ENCODE measurements at regions not wholly inside any gene's neighbourhood (a gene's known extent, or its start where the extent isn't known, plus 50 kb on each side); places are given as distances from the start of the nearest gene placed in this dataset.

DNA sequence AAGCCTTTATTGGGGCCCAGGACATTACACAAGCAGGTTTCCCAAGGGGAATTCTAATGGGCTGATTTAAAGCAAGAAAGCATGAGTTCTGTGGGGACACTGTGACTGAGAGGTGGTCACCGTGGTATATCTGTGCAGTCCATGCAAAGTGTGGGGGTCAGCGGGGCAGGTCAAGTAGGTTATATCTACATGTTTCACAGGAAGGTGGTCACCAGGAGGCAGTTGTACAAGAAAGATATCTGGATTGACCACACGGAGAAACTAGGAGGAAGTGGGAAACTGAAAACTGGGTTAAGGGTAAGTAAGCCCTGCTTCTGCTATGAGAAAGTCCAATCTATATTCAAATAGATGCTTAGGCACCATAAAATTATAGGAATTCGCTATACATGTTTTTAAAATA lies 77.8 kb upstream of the CNOT2 start:
- H3K4me3 ChIP-seq (ENCODE audit: low read depth, low read length) = no peak overlapping the region
- TF ChIP-seq, protein P1, sequence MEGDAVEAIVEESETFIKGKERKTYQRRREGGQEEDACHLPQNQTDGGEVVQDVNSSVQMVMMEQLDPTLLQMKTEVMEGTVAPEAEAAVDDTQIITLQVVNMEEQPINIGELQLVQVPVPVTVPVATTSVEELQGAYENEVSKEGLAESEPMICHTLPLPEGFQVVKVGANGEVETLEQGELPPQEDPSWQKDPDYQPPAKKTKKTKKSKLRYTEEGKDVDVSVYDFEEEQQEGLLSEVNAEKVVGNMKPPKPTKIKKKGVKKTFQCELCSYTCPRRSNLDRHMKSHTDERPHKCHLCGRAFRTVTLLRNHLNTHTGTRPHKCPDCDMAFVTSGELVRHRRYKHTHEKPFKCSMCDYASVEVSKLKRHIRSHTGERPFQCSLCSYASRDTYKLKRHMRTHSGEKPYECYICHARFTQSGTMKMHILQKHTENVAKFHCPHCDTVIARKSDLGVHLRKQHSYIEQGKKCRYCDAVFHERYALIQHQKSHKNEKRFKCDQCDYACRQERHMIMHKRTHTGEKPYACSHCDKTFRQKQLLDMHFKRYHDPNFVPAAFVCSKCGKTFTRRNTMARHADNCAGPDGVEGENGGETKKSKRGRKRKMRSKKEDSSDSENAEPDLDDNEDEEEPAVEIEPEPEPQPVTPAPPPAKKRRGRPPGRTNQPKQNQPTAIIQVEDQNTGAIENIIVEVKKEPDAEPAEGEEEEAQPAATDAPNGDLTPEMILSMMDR (IDR thresholded peaks at IDR 0.05; ENCODE audit: insufficient read depth, low read depth, low read length) = no peak
- DNase-seq (ENCODE audit: low read depth) = no peak

- TF ChIP-seq, protein P1 (IDR thresholded peaks at IDR 0.05; ENCODE audit: insufficient read depth, low read depth, low read length) = no peak
- no peak for DNase-seq (ENCODE audit: low read depth)
- no peak overlapping the region for H3K4me3 ChIP-seq (ENCODE audit: low read depth, low read length)
Observed at GRCh38 chr12:70176290-70176689, 66.9 kb upstream of the CNOT2 start.

DNA sequence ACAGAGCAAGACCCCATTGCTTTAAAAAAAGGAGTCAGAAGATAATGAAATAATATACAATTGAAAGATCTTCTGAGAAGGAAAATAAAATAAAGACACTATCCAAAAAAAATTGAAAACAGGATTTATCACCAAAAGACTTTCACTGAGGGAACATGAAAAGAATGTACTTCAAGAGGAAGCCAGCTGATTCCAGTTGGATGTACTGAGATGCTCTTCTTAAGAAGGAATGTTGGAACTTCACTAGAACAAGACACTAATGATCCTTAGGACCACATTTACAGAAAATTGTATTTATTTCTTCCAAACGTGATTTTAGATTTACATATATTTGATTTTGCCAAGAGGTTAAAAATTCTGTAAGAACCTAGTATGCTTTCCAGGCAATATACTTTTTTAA lies 65.6 kb upstream of the CNOT2 start:
- DNase-seq (ENCODE audit: low read depth) = no peak
- H3K4me3 ChIP-seq (ENCODE audit: low read depth, low read length) = no peak overlapping the region

DNA sequence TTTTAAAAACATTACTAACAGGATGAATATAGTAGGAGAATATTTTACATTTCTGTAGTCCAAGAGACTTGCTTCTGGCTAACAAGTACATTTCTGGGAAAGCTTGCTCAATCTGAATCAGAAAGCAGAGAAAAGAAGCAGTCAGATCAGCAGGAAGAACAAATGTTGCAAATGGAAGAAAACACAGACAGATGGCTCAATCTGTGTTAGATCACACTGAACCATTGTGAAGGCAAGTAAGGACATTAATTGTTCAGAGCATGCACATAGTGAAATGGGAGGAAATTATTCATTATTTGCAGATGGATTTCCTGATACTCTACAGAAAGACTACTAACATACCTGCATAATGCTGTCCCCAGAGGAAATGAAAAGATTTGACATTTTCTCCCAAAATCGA lies 65.2 kb upstream of the CNOT2 start:
- H3K4me3 ChIP-seq (ENCODE audit: low read depth, low read length) = no peak overlapping the region
- TF ChIP-seq, protein P1 (IDR thresholded peaks at IDR 0.05; ENCODE audit: insufficient read depth, low read depth, low read length) = no peak
- peak; percentile 5 for DNase-seq (ENCODE audit: low read depth)

More for the DNA sequence above, 65.6 kb upstream of the CNOT2 start:
- TF ChIP-seq, protein P1 (IDR thresholded peaks at IDR 0.05; ENCODE audit: insufficient read depth, low read depth, low read length) = no peak

DNA sequence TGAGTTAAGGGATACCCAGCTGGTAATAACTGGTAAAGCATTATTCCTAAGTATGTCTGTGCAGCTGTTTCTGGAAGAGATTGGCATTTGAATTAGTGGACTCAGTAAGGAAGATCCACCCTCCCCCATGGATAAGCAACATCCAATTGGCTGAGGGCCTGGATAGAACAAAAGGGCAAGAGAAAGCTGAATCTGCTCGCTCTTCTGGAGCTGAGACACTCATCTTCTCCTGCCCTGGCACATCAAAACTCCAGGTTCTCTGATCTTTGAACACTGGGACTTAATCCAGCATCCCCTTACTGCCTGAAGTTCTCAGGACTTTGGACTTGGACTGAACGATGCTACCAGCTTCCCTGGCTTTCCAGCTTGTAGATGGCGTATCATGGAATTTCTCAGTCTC lies 63.1 kb upstream of the CNOT2 start:
- TF ChIP-seq, protein P1 (IDR thresholded peaks at IDR 0.05; ENCODE audit: insufficient read depth, low read depth, low read length) = no peak
- DNase-seq (ENCODE audit: low read depth) = no peak

DNA sequence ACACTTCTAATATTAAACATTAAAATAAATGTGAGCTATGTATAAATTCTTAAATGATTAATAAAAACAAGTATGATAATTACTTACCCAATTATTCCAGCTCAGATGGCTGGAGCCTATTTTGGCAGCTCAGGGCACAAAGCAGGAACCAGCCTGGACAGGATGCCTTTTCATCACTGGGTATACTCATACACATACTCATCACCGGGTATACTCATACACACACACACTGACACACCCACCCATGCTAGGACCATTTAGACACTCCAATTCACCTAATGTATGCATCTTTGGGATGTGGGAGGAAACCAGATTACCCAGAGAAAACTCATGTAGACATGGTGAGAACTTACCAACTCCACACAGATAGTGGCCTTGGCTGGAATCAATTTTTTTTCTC lies 57.9 kb upstream of the CNOT2 start:
- TF ChIP-seq, protein P1 (IDR thresholded peaks at IDR 0.05; ENCODE audit: insufficient read depth, low read depth, low read length) = no peak
- DNase-seq (ENCODE audit: low read depth) = no peak
- H3K4me3 ChIP-seq (ENCODE audit: low read depth, low read length) = no peak overlapping the region

More for the DNA sequence above, 63.1 kb upstream of the CNOT2 start:
- H3K4me3 ChIP-seq (ENCODE audit: low read depth, low read length) = no peak overlapping the region

DNA sequence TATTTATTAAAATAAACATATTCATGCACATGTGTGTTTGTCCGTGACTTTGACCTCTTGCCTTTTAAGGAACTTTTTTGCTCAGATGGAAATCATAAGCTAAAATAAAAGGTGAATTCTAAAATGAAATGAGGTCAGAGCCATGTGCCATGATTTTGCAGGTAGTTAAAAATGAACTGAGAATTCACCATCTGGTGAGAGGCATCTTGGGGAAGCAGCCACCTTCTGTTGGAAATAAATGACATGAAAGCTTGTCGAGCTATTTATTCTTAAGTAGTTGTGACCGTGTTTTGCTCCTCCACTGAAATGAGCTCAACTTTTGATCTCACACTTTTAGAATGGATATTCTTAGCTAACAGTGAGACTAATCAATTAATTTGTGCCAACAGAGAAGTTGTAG lies 56.8 kb upstream of the CNOT2 start:
- TF ChIP-seq, protein P1 (IDR thresholded peaks at IDR 0.05; ENCODE audit: insufficient read depth, low read depth, low read length) = no peak
- no peak for DNase-seq (ENCODE audit: low read depth)
- no peak overlapping the region for H3K4me3 ChIP-seq (ENCODE audit: low read depth, low read length)
